ENCODE measurements at regions not wholly inside any gene's neighbourhood (a gene's known extent, or its start where the extent isn't known, plus 50 kb on each side); places are given as distances from the start of the nearest gene placed in this dataset.

DNA sequence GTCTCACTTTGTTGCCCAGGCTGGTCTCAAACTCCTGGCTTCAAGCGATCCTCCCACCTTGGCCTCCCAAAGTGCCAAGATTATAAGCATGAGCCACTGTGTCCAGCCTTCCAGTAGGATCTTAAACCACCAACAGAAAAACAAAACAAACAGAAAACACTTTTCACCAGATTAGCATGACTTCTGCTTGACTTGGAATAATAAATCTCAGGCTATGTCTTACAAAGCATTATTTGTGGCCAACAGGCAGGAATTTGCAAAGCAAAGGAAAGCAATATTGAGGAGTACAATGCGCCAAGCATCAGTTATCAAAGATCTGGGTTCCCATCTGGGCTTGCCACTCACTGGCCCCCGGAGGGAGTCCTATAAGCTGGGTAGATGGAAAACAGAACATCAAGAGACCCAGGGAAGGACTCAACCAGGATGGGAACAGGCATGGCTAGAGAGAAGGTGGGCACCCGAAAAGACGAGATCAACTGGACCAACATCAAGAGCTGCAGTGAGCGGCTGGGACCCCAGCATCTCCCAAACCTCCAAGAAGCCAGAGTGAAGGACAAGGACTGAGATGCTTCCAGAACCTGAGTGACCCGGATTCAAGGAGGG, 101.2 kb downstream of the TMEM30B start:
- Mint-ChIP-seq H3K9me3 (no peaks in the 10 kb centered on the region), H3K4me1 (peaks cover 12% of the 10 kb centered on the region), H3K36me3 (no peaks in the 10 kb centered on the region), H3K27me3 (ENCODE audit: low read depth) (no peaks in the 10 kb centered on the region), H3K4me3 (no peak overlapping the region), H3K27ac (no peak overlapping the region)
- DNase-seq (ENCODE audit: low spot score in 2 of 2, unreplicated experiment in 2 of 2): no peak
- TF ChIP-seq, protein P1, sequence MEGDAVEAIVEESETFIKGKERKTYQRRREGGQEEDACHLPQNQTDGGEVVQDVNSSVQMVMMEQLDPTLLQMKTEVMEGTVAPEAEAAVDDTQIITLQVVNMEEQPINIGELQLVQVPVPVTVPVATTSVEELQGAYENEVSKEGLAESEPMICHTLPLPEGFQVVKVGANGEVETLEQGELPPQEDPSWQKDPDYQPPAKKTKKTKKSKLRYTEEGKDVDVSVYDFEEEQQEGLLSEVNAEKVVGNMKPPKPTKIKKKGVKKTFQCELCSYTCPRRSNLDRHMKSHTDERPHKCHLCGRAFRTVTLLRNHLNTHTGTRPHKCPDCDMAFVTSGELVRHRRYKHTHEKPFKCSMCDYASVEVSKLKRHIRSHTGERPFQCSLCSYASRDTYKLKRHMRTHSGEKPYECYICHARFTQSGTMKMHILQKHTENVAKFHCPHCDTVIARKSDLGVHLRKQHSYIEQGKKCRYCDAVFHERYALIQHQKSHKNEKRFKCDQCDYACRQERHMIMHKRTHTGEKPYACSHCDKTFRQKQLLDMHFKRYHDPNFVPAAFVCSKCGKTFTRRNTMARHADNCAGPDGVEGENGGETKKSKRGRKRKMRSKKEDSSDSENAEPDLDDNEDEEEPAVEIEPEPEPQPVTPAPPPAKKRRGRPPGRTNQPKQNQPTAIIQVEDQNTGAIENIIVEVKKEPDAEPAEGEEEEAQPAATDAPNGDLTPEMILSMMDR (IDR thresholded peaks at IDR 0.05; ENCODE audit: unreplicated experiment): no peak

DNA sequence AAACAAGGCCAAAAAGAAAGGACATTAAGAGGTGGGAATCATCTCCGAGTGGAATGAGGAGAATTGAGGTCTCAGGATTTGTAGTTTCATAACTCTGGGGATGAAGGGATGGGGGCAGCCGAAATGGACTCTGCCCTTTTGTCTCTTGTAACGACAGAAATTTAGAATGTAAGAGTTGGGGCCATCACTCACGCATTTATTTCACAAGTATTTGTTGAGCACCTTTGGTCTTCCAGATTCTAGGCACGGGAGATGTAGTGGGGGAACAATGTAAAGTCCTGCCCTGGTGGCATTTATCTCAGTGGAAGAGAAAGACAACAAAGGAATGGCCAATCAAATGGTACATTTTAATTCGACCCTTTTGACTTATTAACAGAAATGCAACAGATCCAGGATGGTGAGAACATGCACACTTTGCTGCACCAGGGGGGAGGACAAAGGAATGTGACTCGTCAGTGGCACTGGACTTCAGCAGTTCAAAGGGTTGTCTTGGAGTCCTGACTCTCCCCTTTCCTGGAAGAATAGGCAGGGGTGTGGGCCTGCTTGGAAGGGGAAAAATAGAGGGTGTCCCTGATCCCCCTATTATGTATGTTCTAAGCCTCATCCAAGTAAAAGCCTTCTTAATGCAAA, 102.0 kb downstream of the TMEM30B start:
- Mint-ChIP-seq H3K9me3 (no peaks in the 10 kb centered on the region), H3K27ac (no peak overlapping the region), H3K4me3 (no peak overlapping the region), H3K4me1 (peaks cover 15% of the 10 kb centered on the region), H3K27me3 (ENCODE audit: low read depth) (no peaks in the 10 kb centered on the region), H3K36me3 (no peaks in the 10 kb centered on the region)
- no peak for DNase-seq (ENCODE audit: low spot score in 2 of 2, unreplicated experiment in 2 of 2)
- TF ChIP-seq, protein P1 (IDR thresholded peaks at IDR 0.05; ENCODE audit: unreplicated experiment): no peak

DNA sequence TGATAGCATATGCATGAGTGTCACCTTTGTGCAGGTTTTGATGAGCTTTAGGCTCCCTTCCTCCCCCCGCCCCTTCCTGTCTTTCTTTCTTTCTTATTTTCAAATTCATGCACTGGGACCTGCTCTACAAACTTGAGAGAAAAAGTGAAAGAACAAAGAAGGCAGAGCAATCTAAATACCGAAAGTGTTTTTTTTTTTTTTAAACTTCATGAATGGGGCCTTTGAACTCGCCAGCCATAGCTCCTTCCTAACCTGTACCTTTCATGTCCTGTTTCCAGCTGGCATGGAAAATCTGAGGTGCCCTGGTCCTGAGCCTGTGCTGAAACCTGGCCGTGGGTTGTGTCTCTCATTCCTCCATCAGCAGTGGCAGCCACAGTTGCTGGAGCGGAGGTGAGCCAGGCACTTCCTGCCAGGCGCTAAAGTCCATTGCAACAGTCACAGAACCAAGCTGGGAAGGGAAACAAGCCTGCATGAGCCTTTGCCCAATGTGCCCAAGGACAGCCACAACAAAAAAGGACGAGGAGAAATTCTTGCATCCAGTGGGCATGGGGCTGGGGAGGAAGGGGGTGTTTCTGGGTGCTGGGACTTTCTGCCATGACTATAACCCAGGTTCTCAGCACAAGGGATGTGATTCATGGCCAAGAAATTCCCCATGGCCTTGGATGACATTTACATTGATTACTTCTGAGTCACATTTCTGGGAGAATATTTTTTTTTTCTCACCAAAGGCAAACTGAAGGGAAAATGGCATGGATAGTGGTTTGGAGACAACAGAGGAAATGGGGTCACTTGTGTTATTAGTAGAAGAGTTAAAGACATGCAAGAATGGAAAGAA, 102.7 kb downstream of the TMEM30B start:
- no peaks in the 10 kb centered on the region for H3K9me3 Mint-ChIP-seq
- H3K4me3 Mint-ChIP-seq: no peak overlapping the region
- peaks cover 15% of the 10 kb centered on the region for H3K4me1 Mint-ChIP-seq
- H3K27me3 Mint-ChIP-seq (ENCODE audit: low read depth): no peaks in the 10 kb centered on the region
- no peak overlapping the region for H3K27ac Mint-ChIP-seq
- no peaks in the 10 kb centered on the region for H3K36me3 Mint-ChIP-seq
- no peak for DNase-seq (ENCODE audit: low spot score in 2 of 2, unreplicated experiment in 2 of 2)
- TF ChIP-seq, protein P1 (IDR thresholded peaks at IDR 0.05; ENCODE audit: unreplicated experiment): no peak

DNA sequence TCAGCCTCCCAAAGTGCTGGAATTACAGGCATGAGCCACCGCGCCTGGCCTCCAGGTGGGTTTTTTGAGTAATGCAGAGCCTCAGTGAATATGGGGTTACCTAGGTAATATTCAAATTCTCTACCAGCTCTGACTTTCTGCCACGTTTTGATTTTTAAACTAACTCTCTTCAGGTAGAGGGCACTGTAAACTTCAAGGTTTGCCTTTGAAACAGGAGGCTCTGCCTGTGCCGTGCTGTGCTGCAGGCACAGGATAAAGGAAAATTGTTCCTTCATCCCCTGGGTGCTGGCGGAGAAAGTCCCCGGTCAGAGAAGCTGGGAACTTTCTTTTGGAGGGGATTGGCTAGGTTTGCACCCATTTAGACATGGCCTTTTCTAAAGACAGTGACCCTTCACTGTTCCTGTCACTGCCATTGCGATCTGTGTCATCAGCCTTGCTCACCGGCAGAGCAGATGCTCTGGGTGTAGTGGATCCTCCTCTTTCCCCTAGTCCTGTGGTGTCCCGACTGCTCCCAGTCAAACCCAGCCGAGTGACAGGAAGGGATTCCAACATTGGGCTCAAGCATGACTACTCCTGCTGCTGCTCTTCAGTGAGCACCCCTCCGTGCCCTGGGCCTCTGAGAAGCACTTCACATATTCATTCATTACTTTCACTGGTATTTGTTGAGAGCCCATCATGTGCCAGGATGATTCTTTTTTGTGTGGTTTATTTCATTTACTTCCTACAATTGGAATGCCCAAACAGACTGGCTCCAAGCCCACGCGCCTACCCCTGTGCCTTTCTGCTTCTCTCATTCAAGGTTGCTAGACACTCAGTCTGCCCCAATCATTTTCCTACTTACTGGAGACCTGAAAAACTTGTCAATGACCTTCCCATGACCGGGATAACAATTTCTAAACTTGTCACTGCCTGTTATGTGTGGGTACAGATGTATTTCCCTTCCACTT, 103.6 kb downstream of the TMEM30B start:
- H3K27me3 Mint-ChIP-seq (ENCODE audit: low read depth): no peaks in the 10 kb centered on the region
- no peak overlapping the region for H3K27ac Mint-ChIP-seq
- no peak for DNase-seq (ENCODE audit: low spot score in 2 of 2, unreplicated experiment in 2 of 2)
- no peak overlapping the region for H3K4me3 Mint-ChIP-seq
- peaks cover 15% of the 10 kb centered on the region for H3K4me1 Mint-ChIP-seq
- TF ChIP-seq, protein P1 (IDR thresholded peaks at IDR 0.05; ENCODE audit: unreplicated experiment): no peak
- no peaks in the 10 kb centered on the region for H3K36me3 Mint-ChIP-seq
- H3K9me3 Mint-ChIP-seq: peaks cover 8% of the 10 kb centered on the region

DNA sequence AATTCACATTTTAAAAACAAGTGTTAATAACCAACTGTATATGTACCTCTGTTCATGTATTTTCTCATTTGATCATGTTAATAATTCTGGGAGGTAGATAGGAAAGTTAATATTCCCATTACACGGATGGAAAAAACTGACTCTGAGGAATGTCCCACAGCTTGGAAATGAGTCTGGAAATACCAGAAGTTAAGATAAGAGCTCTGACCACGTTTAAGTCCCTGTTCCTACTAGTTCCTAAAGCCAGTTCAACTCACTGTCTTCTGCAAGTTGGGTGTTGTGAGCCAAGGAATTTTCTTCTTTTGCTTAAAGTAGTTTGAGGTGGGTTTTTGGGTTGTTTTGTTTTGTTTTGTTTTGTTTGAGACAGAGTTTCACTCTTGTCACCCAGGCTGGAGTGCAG, 104.5 kb downstream of the TMEM30B start:
- H3K27ac Mint-ChIP-seq: no peak overlapping the region
- no peak overlapping the region for H3K4me3 Mint-ChIP-seq
- DNase-seq (ENCODE audit: low spot score in 2 of 2, unreplicated experiment in 2 of 2): no peak

More for the DNA sequence above, 104.5 kb downstream of the TMEM30B start:
- Mint-ChIP-seq H3K9me3 (peaks cover 10% of the 10 kb centered on the region), H3K27me3 (ENCODE audit: low read depth) (no peaks in the 10 kb centered on the region), H3K36me3 (no peaks in the 10 kb centered on the region), H3K4me1 (peaks cover 15% of the 10 kb centered on the region)
- TF ChIP-seq, protein P1 (IDR thresholded peaks at IDR 0.05; ENCODE audit: unreplicated experiment): no peak
